ENCODE measurements at regions not wholly inside any gene's neighbourhood (a gene's known extent, or its start where the extent isn't known, plus 50 kb on each side); places are given as distances from the start of the nearest gene placed in this dataset.

DNA sequence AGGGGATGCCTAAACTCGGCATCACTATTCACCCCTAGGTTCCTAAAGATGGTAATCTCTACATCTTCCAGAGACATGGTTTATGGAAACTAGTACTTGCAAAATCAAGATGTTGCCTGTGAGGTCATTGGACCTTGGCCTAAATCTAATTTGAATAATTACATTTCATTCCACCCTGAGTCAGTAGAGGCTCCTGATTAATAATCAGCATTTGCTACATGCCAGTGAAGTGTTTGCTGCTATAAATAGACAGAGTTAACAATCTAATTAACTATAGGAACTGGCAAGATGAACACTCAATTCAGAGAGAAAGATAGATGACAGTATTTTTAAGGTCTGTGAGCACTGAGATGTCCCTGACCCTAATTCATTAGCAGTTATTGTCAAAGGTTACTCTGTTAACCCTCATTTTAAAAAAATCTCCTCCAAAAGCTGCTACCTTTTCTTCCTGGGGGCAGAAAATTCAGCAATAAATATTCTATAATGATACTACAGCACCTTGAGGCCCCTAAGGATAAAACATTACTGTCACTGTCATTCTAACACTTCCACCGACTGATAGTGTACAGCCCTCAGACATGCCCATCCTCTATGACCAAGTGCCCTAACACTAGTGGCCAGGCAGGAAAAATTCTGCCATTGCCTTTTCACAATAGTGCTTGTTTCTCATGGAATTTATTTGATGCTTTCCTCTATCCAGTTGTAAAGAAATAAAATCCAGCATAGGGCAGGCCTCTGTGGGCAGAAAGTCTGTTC, 65.7 kb upstream of the CCDC196 start:
- no peak overlapping the region for H3K4me3 ChIP-seq (ENCODE audit: low read depth, low read length)
- TF ChIP-seq, protein P1, sequence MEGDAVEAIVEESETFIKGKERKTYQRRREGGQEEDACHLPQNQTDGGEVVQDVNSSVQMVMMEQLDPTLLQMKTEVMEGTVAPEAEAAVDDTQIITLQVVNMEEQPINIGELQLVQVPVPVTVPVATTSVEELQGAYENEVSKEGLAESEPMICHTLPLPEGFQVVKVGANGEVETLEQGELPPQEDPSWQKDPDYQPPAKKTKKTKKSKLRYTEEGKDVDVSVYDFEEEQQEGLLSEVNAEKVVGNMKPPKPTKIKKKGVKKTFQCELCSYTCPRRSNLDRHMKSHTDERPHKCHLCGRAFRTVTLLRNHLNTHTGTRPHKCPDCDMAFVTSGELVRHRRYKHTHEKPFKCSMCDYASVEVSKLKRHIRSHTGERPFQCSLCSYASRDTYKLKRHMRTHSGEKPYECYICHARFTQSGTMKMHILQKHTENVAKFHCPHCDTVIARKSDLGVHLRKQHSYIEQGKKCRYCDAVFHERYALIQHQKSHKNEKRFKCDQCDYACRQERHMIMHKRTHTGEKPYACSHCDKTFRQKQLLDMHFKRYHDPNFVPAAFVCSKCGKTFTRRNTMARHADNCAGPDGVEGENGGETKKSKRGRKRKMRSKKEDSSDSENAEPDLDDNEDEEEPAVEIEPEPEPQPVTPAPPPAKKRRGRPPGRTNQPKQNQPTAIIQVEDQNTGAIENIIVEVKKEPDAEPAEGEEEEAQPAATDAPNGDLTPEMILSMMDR (IDR thresholded peaks at IDR 0.05; ENCODE audit: insufficient read depth, low read length) = no peak
- DNase-seq (ENCODE audit: low read depth) = no peak

DNA sequence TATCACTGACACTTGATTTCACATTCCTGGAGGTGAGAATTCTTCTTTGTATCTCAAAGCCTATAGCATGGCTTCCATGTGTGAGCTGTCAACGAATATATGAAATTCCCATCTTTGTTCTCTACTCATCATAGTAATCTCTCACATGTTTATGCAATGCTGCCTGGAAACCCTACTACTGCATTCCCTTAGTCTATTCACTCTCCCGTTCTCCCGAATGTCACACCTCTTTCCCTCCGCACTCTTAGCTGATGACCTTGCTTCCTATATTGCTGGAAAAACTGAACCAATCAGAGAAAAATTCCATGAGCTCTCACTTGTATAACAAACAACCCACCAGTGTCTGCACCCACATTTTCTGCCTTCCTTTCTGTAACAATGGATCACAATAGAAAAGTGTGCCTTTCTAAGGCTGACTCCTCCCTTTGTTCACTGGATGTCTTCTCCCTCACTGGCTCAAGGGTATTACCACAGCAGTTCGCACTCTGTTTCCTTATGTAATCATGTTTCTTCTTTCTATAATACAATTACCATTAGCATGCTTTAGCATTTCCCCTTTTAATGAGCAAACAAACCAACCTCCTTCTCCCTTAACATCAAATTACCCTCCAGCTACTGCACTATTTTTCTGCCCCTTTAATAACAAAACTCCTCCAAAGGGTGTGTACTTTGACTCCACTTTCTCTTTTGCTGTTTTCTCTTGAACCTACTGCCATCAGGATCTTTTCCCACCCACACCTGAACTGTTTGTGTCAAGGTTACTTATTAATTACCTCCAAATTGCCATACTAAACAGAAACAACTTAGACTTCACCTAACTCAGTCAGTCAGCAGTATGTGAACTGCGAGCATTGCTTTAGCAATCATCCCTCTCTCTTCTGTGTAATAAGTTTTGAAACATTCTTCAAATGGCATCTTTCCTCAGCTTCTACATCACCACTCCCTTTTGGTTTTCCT, 63.9 kb upstream of the CCDC196 start:
- DNase-seq (ENCODE audit: low read depth) = no peak
- TF ChIP-seq, protein P1 (IDR thresholded peaks at IDR 0.05; ENCODE audit: insufficient read depth, low read length) = no peak
- no peak overlapping the region for H3K4me3 ChIP-seq (ENCODE audit: low read depth, low read length)

DNA sequence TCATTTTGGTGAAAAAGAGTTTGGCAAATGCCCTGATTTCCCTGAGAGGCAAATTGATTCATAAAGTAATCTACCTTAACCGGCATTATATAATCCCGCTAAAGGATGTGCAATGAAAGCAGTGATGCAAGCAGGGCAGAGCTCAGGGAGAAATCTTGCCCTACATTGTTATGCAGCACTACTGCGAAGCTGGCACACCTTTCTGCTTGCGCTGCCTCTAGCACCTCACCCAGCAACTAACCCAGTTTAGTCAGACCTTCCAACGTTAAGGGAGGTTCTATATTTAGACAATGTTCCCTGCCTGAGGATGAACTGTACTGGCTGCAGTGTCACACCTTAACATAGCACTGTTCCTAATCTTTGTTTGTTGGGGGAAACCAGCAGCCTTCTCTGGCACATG, 60.8 kb upstream of the CCDC196 start:
- no peak for DNase-seq (ENCODE audit: low read depth)
- TF ChIP-seq, protein P1 (IDR thresholded peaks at IDR 0.05; ENCODE audit: insufficient read depth, low read length) = no peak
- no peak overlapping the region for H3K4me3 ChIP-seq (ENCODE audit: low read depth, low read length)

DNA sequence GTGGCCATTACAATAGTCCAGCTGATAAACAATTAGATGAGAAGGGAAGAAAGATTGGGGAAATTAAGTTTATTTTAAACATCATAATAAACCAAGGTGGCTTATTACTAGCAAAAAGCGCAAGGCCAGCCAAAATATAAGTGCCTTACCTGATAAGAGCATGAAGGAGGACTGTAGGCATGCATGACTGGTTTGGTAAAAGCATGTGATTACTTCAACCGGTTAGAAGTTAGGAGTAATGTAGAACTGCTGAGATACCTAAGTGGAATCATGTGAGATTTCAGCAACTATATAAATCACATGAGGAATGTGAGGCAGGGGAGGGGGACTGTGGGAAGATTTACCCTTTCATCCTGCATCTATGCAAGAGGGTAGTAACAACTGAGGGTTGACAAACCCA, 59.7 kb upstream of the CCDC196 start:
- TF ChIP-seq, protein P1 (IDR thresholded peaks at IDR 0.05; ENCODE audit: insufficient read depth, low read length) = no peak
- no peak overlapping the region for H3K4me3 ChIP-seq (ENCODE audit: low read depth, low read length)
- DNase-seq (ENCODE audit: low read depth) = no peak

DNA sequence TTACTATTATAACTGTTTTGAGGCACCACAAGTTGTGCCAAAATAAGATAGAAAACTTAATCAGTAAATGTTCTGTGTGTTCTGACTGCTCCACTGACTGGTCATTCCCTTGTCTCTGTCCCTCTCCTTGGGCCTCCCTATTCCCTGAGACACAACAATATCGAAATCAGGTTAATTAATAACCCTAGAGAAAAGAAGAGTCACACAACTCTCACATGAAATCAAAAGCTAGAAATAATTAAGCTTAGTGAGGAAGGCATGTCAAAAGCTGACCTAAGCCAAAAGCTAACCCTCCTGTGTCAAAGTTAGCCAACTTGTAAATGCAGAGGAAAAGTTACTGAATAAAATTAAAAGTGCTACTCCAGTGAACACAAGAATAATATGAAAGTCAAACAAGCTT, 53.8 kb upstream of the CCDC196 start:
- H3K4me3 ChIP-seq (ENCODE audit: low read depth, low read length) = no peak overlapping the region
- TF ChIP-seq, protein P1 (IDR thresholded peaks at IDR 0.05; ENCODE audit: insufficient read depth, low read length) = no peak
- DNase-seq (ENCODE audit: low read depth) = no peak

DNA sequence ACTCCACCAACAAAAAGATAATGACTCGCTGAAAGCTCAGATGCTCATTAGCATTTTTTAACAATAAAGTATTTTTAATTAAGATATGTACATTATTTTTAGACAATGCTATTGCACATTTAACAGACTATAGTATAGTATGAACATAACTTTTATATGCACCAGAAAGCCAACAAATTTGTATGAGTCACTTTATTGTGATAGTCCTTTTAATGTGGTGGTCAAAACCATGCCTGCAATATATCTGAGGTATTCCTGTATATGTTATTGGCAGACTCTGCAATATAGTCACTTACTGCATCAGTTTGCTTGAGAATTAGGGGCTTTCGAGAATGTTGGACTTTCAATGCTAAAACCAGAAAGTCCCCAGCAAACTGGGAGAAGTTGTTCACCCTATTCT, 51.7 kb upstream of the CCDC196 start:
- DNase-seq (ENCODE audit: low read depth) = no peak
- H3K4me3 ChIP-seq (ENCODE audit: low read depth, low read length) = no peak overlapping the region
- TF ChIP-seq, protein P1 (IDR thresholded peaks at IDR 0.05; ENCODE audit: insufficient read depth, low read length) = no peak

All from fibroblast of the aortic adventitia (primary cell).